GM21786 (cell line): ENCODE measurements at regions not wholly inside any gene's neighbourhood (a gene's known extent, or its start where the extent isn't known, plus 50 kb on each side); places are given as distances from the start of the nearest gene placed in this dataset.
A peak's percentile ranks its signal among the peaks of the same experiment; 100 is the strongest.
"Not testable (repeated sequence)": the region's sequence is repeated elsewhere in the genome, so short reads cannot be mapped to it uniquely, and the experiment has no call there.

Experiments used
- ATAC-seq: cut with Tn5 transposase; IDR thresholded peaks from one replicate; pipeline ENCODE4 v1.9.1; 2021; ENCODE audit not compliant: unreplicated experiment

- no peak for ATAC-seq
Observed at GRCh38 chr14:38973083-38973700, 129.8 kb downstream of the SEC23A start.

GRCh38 chr14:38972511-38972910, 130.5 kb downstream of the SEC23A start:
- ATAC-seq: no peak

- no peak for ATAC-seq
Observed at GRCh38 chr14:38971258-38971921, 131.6 kb downstream of the SEC23A start.

GRCh38 chr14:38964630-38965029, 138.4 kb downstream of the SEC23A start:
- no peak for ATAC-seq

- no peak for ATAC-seq
Observed at GRCh38 chr14:38960946-38961531, 142.0 kb downstream of the SEC23A start.

- no peak for ATAC-seq
Observed at GRCh38 chr14:38959021-38959420, 144.0 kb downstream of the SEC23A start.

GRCh38 chr14:38958589-38958988, 144.4 kb downstream of the SEC23A start:
- ATAC-seq: no peak

GRCh38 chr14:38951451-38951850, 151.6 kb downstream of the SEC23A start:
- no peak for ATAC-seq

GRCh38 chr14:38950676-38951075, 152.4 kb downstream of the SEC23A start:
- ATAC-seq: no peak

GRCh38 chr14:38948576-38948975, 154.5 kb downstream of the SEC23A start:
- no peak for ATAC-seq

- no peak for ATAC-seq
Observed at GRCh38 chr14:38948171-38948570, 154.9 kb downstream of the SEC23A start.

- no peak for ATAC-seq
Observed at GRCh38 chr14:38947343-38947742, 155.7 kb downstream of the SEC23A start.

- ATAC-seq: no peak
Observed at GRCh38 chr14:38944691-38945090, 158.3 kb downstream of the SEC23A start.

- no peak for ATAC-seq
Observed at GRCh38 chr14:38941488-38941887, 161.5 kb downstream of the SEC23A start.

- not testable (repeated sequence) for ATAC-seq
Observed at GRCh38 chr14:38932653-38933000, 170.4 kb downstream of the SEC23A start.

- no peak for ATAC-seq
Observed at GRCh38 chr14:38931969-38932652, 170.9 kb downstream of the SEC23A start.

- ATAC-seq: no peak
Observed at GRCh38 chr14:38930898-38931297, 172.1 kb downstream of the SEC23A start.

GRCh38 chr14:38930022-38930421, 173.0 kb downstream of the SEC23A start:
- no peak for ATAC-seq

GRCh38 chr14:38929416-38929815, 173.6 kb downstream of the SEC23A start:
- ATAC-seq: no peak

- not testable (repeated sequence) for ATAC-seq
Observed at GRCh38 chr14:38921893-38922292, 181.1 kb downstream of the SEC23A start.

GRCh38 chr14:38915125-38915524, 187.9 kb downstream of the SEC23A start:
- no peak for ATAC-seq

GRCh38 chr14:38910092-38910491, 192.9 kb downstream of the SEC23A start:
- ATAC-seq: peak; percentile 79
